ENCODE measurements at regions not wholly inside any gene's neighbourhood (a gene's known extent, or its start where the extent isn't known, plus 50 kb on each side); places are given as distances from the start of the nearest gene placed in this dataset.

DNA sequence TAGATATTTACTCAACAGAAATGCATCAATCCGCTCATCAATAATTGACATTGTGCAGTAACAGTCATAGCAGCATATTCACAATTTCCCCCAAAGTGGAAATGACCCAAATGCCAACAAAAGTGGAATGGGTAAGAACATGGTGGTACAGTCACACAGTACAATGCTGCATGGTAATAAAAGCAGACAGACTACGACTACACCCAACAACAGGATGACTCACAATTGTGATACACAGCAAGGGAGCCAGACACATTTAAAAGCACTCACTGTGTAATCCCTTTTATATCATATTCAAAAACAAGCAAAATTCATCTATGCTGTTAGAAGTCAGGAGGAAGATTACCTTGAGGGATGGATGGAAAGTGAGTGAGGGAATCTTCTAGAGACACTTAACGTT, 76.5 kb upstream of the NUDT7 start:
- Mint-ChIP-seq H3K4me3 (no peak overlapping the region), H3K9me3 (no peaks in the 10 kb centered on the region), H3K36me3 (ENCODE audit: low read depth) (no peaks in the 10 kb centered on the region), H3K27me3 (no peaks in the 10 kb centered on the region), H3K27ac (no peak overlapping the region), H3K4me1 (no peaks in the 10 kb centered on the region)
- TF ChIP-seq, protein P1, sequence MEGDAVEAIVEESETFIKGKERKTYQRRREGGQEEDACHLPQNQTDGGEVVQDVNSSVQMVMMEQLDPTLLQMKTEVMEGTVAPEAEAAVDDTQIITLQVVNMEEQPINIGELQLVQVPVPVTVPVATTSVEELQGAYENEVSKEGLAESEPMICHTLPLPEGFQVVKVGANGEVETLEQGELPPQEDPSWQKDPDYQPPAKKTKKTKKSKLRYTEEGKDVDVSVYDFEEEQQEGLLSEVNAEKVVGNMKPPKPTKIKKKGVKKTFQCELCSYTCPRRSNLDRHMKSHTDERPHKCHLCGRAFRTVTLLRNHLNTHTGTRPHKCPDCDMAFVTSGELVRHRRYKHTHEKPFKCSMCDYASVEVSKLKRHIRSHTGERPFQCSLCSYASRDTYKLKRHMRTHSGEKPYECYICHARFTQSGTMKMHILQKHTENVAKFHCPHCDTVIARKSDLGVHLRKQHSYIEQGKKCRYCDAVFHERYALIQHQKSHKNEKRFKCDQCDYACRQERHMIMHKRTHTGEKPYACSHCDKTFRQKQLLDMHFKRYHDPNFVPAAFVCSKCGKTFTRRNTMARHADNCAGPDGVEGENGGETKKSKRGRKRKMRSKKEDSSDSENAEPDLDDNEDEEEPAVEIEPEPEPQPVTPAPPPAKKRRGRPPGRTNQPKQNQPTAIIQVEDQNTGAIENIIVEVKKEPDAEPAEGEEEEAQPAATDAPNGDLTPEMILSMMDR (IDR thresholded peaks at IDR 0.05): no peak
- intact Hi-C loops (cut with micrococcal nuclease): no loop called here
- ATAC-seq (ENCODE audit: low read depth) (no peak), DNase-seq (no peak)
- ChIA-PET CTCF (no interaction called here), POLR2A (no interaction called here)

DNA sequence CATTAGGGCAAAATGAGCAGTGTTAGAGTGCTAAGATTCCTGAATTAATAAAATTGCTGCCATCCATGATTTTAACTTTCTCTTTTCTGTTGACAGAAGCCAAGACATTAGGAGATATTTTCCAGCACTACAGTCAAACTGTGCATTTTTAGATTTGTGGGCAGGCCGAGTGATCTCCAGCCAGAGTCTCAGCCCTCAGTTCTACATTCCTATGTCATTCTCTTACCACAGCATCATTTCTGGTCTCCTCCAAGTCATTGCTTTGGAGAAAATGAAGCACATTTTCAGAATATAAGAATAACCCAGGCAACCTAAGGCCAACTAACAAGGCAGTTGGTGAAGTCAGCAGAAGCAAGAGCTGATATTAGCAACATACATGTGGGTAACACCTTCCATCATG, 74.6 kb upstream of the NUDT7 start:
- ATAC-seq (ENCODE audit: low read depth) (no peak), DNase-seq (no peak)
- Mint-ChIP-seq H3K36me3 (ENCODE audit: low read depth) (no peaks in the 10 kb centered on the region), H3K4me3 (no peak overlapping the region), H3K9me3 (no peaks in the 10 kb centered on the region), H3K27ac (no peak overlapping the region), H3K4me1 (no peaks in the 10 kb centered on the region), H3K27me3 (no peaks in the 10 kb centered on the region)
- ChIA-PET POLR2A (no interaction called here), CTCF (no interaction called here)
- intact Hi-C loops (cut with micrococcal nuclease): no loop called here
- TF ChIP-seq, protein P1 (IDR thresholded peaks at IDR 0.05): no peak

DNA sequence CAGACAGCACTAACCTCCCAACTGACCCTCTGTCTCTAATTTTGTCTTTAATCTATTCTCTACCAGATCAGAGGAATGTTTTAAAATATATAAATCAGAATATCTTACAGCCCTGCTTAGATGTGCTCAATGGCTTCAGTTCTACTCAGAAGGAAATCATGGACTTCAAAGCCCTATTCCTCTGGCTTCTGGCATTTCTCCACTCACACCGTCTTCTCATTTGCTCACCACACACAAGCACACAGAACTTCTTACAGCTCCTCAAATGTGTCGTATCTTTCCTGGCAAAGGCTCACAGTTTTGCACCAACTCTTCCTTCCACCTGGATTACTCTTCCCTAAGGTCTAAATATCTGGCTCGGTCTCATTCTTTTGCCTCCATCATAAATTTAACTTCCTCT, 71.6 kb upstream of the NUDT7 start:
- POLR2A ChIA-PET: no interaction called here
- Mint-ChIP-seq H3K27ac (no peak overlapping the region), H3K4me3 (no peak overlapping the region), H3K27me3 (peaks cover 6% of the 10 kb centered on the region), H3K4me1 (no peaks in the 10 kb centered on the region), H3K9me3 (no peaks in the 10 kb centered on the region), H3K36me3 (ENCODE audit: low read depth) (no peaks in the 10 kb centered on the region)
- DNase-seq: no peak
- CTCF ChIA-PET: no interaction called here
- intact Hi-C loops (cut with micrococcal nuclease): no loop called here
- no peak for ATAC-seq (ENCODE audit: low read depth)
- TF ChIP-seq, protein P1 (IDR thresholded peaks at IDR 0.05): no peak

DNA sequence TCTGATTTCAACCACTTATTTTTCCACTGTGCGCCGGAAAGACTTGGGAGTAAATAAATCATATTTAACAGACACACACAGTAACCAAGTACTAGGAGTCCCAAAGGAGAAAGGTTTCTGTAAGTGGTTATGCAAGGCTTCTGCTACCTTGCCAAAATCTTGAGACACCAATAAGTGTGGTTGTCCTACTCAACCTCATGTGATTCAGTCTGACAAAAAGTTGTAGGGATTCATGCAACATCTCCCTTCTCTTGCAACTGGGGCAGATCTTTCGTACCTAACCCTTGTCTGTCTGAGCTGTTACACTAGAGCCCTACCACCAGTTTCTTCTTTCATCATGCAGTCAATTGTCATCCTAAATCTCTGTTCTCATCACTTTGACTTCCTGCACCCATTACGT, 69.9 kb upstream of the NUDT7 start:
- TF ChIP-seq, protein P1 (IDR thresholded peaks at IDR 0.05): no peak
- H3K27me3 Mint-ChIP-seq: peaks cover 10% of the 10 kb centered on the region
- ATAC-seq (ENCODE audit: low read depth): no peak

DNA sequence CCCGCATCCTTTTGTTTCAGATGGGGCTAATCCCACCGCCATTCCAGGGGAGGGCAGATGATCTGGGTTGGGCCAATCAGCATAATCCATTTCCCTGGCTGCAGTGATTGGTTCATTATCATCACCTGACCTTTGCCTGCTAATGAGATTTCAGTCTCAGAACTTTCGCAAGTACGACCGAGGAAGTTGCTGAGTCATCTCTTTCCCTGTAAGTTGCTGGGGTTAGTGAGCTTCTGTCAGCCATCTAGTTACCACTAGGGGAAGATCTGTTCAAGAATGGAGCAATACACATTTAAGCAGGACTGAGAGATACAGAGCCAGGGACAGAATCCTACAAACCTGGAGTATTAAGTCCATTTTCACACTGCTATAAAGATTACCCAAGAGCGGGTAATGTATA, 65.3 kb upstream of the NUDT7 start:
- DNase-seq: no peak
- Mint-ChIP-seq H3K27ac (no peak overlapping the region), H3K4me3 (no peak overlapping the region), H3K27me3 (peaks cover 10% of the 10 kb centered on the region), H3K9me3 (peaks cover 6% of the 10 kb centered on the region), H3K4me1 (no peaks in the 10 kb centered on the region), H3K36me3 (ENCODE audit: low read depth) (no peaks in the 10 kb centered on the region)
- ATAC-seq (ENCODE audit: low read depth): no peak
- CTCF ChIA-PET: no interaction called here
- TF ChIP-seq, protein P1 (IDR thresholded peaks at IDR 0.05): no peak
- intact Hi-C loops (cut with micrococcal nuclease): no loop called here
- POLR2A ChIA-PET: no interaction called here

More for the DNA sequence above, 69.9 kb upstream of the NUDT7 start:
- Mint-ChIP-seq H3K4me3 (no peak overlapping the region), H3K27ac (no peak overlapping the region), H3K36me3 (ENCODE audit: low read depth) (no peaks in the 10 kb centered on the region), H3K4me1 (no peaks in the 10 kb centered on the region), H3K9me3 (no peaks in the 10 kb centered on the region)
- intact Hi-C loops (cut with micrococcal nuclease): no loop called here
- ChIA-PET POLR2A (no interaction called here), CTCF (no interaction called here)
- DNase-seq: no peak
